ENCODE measurements at regions not wholly inside any gene's neighbourhood (a gene's known extent, or its start where the extent isn't known, plus 50 kb on each side); places are given as distances from the start of the nearest gene placed in this dataset.

DNA sequence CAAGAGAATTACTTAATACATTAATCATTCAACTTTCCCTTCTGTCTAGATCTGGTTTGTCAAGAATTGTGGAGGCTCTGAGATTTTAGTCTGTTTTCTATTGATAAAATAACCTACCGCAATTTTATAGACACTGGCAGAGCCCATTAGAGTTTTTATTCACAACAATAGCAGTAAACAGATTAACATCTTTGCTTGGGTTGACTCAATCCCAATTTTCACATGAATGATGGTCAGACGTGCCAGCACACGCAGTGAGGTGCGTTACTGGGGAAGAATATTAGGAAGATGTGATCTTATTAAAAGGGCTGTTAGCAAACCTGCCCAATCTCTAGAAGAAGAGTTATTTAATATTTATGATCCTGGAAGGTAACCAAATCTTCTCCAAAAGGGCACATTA is 736.6 kb downstream of the MRPL39 start:
- TF ChIP-seq ZNF155 (tag by site-specific recombination; IDR thresholded peaks at IDR 0.05) (no peak), ZNF324 (tag by site-specific recombination; IDR thresholded peaks at IDR 0.05) (no peak), OSR2 (tag by site-specific recombination; IDR thresholded peaks at IDR 0.05) (no peak), SCRT2 (tag by site-specific recombination; IDR thresholded peaks at IDR 0.05) (no peak), SP3 (tag by site-specific recombination; IDR thresholded peaks at IDR 0.05) (no peak), ZNF157 (tag by site-specific recombination; IDR thresholded peaks at IDR 0.05) (no peak), ZNF239 (tag by site-specific recombination; IDR thresholded peaks at IDR 0.05) (no peak), ZNF248 (tag by site-specific recombination; IDR thresholded peaks at IDR 0.05) (no peak), ZNF621 (tag by site-specific recombination; IDR thresholded peaks at IDR 0.05) (no peak), ZNF623 (tag by site-specific recombination; IDR thresholded peaks at IDR 0.05) (no peak), YY1 (tag by site-specific recombination; IDR thresholded peaks at IDR 0.05) (no peak)
- TF ChIP-seq, protein P1, sequence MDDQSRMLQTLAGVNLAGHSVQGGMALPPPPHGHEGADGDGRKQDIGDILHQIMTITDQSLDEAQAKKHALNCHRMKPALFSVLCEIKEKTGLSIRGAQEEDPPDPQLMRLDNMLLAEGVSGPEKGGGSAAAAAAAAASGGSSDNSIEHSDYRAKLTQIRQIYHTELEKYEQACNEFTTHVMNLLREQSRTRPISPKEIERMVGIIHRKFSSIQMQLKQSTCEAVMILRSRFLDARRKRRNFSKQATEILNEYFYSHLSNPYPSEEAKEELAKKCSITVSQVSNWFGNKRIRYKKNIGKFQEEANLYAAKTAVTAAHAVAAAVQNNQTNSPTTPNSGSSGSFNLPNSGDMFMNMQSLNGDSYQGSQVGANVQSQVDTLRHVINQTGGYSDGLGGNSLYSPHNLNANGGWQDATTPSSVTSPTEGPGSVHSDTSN (CRISPR knock-in tag; IDR thresholded peaks at IDR 0.05): no peak
- TF ChIP-seq, protein P2, sequence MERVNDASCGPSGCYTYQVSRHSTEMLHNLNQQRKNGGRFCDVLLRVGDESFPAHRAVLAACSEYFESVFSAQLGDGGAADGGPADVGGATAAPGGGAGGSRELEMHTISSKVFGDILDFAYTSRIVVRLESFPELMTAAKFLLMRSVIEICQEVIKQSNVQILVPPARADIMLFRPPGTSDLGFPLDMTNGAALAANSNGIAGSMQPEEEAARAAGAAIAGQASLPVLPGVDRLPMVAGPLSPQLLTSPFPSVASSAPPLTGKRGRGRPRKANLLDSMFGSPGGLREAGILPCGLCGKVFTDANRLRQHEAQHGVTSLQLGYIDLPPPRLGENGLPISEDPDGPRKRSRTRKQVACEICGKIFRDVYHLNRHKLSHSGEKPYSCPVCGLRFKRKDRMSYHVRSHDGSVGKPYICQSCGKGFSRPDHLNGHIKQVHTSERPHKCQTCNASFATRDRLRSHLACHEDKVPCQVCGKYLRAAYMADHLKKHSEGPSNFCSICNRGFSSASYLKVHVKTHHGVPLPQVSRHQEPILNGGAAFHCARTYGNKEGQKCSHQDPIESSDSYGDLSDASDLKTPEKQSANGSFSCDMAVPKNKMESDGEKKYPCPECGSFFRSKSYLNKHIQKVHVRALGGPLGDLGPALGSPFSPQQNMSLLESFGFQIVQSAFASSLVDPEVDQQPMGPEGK (tag by site-specific recombination; IDR thresholded peaks at IDR 0.05): no peak
- TF ChIP-seq, protein P3, sequence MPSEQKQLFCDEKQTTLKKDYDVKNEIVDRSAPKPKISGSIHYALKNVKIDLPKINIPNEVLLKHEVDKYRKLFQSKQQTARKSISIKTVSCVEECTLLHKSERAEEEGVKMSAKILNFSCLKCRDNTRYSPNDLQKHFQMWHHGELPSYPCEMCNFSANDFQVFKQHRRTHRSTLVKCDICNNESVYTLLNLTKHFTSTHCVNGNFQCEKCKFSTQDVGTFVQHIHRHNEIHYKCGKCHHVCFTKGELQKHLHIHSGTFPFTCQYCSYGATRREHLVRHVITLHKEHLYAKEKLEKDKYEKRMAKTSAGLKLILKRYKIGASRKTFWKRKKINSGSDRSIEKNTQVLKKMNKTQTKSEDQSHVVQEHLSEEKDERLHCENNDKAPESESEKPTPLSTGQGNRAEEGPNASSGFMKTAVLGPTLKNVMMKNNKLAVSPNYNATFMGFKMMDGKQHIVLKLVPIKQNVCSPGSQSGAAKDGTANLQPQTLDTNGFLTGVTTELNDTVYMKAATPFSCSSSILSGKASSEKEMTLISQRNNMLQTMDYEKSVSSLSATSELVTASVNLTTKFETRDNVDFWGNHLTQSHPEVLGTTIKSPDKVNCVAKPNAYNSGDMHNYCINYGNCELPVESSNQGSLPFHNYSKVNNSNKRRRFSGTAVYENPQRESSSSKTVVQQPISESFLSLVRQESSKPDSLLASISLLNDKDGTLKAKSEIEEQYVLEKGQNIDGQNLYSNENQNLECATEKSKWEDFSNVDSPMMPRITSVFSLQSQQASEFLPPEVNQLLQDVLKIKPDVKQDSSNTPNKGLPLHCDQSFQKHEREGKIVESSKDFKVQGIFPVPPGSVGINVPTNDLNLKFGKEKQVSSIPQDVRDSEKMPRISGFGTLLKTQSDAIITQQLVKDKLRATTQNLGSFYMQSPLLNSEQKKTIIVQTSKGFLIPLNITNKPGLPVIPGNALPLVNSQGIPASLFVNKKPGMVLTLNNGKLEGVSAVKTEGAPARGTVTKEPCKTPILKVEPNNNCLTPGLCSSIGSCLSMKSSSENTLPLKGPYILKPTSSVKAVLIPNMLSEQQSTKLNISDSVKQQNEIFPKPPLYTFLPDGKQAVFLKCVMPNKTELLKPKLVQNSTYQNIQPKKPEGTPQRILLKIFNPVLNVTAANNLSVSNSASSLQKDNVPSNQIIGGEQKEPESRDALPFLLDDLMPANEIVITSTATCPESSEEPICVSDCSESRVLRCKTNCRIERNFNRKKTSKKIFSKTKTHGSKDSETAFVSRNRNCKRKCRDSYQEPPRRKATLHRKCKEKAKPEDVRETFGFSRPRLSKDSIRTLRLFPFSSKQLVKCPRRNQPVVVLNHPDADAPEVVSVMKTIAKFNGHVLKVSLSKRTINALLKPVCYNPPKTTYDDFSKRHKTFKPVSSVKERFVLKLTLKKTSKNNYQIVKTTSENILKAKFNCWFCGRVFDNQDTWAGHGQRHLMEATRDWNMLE (tag by site-specific recombination; conservative IDR thresholded peaks at IDR 0.05; ENCODE audit: low read depth): no peak
- TF ChIP-seq, protein P4, sequence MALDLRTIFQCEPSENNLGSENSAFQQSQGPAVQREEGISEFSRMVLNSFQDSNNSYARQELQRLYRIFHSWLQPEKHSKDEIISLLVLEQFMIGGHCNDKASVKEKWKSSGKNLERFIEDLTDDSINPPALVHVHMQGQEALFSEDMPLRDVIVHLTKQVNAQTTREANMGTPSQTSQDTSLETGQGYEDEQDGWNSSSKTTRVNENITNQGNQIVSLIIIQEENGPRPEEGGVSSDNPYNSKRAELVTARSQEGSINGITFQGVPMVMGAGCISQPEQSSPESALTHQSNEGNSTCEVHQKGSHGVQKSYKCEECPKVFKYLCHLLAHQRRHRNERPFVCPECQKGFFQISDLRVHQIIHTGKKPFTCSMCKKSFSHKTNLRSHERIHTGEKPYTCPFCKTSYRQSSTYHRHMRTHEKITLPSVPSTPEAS (tag by site-specific recombination; IDR thresholded peaks at IDR 0.05): no peak
- TF ChIP-seq, protein P5, sequence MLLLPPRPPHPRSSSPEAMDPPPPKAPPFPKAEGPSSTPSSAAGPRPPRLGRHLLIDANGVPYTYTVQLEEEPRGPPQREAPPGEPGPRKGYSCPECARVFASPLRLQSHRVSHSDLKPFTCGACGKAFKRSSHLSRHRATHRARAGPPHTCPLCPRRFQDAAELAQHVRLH (tag by site-specific recombination; IDR thresholded peaks at IDR 0.05): no peak
- TF ChIP-seq, protein P6, sequence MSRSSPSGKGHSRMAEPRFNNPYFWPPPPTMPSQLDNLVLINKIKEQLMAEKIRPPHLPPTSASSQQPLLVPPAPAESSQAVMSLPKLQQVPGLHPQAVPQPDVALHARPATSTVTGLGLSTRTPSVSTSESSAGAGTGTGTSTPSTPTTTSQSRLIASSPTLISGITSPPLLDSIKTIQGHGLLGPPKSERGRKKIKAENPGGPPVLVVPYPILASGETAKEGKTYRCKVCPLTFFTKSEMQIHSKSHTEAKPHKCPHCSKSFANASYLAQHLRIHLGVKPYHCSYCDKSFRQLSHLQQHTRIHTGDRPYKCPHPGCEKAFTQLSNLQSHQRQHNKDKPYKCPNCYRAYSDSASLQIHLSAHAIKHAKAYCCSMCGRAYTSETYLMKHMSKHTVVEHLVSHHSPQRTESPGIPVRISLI (tag by site-specific recombination; IDR thresholded peaks at IDR 0.05): no peak
- ChIA-PET CTCF (no interaction called here), POLR2A (no interaction called here)
- Histone ChIP-seq H3K9me3 (ENCODE audit: control insufficient read depth, insufficient read depth, low read depth, low read length) (no peaks in the 10 kb centered on the region; the same call in 1 of the 2 replicates), H3K36me3 (ENCODE audit: control insufficient read depth in 2 of 2, insufficient read depth in 1 of 2, low read length in 2 of 2) (no peaks in the 10 kb centered on the region), H3K4me1 (ENCODE audit: control insufficient read depth, insufficient read depth, low read length) (no peaks in the 10 kb centered on the region), H3K4me3 (ENCODE audit: low read depth, low read length) (no peak overlapping the region), H3K27ac (ENCODE audit: extremely low read depth, low read depth, low read length) (no peak overlapping the region)

Measured in HEK293 (cell line).